ENCODE measurements at regions not wholly inside any gene's neighbourhood (a gene's known extent, or its start where the extent isn't known, plus 50 kb on each side); places are given as distances from the start of the nearest gene placed in this dataset.

DNA sequence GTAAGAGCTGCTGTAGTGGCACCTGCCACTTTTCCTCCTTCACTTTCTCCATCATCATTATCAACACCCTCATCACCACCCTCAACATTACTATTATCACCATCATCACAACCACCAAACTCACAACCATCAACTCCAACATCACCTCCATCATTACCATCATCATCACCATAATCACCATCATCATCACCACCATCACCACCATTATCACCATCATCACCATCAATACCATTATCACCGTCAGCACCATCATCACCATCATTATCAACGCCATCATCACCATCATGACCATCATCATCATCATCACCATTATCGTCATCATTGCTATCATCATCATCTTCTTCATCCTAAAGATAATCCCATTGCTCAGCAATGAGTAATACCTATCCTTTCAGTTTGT lies 255.8 kb downstream of the CYRIA start:
- TF ChIP-seq ZBTB8A (tag by site-specific recombination; IDR thresholded peaks at IDR 0.05) (no peak), TSHZ1 (tag by site-specific recombination; IDR thresholded peaks at IDR 0.05; ENCODE audit: borderline replicate concordance) (no peak), KLF1 (tag by site-specific recombination; IDR thresholded peaks at IDR 0.05) (no peak), ZNF274 (IDR thresholded peaks at IDR 0.05; ENCODE audit: low read length) (no peak), ZNF274 (tag by site-specific recombination; IDR thresholded peaks at IDR 0.05; ENCODE audit: borderline replicate concordance) (no peak), ZNF629 (tag by site-specific recombination; IDR thresholded peaks at IDR 0.05) (no peak), BCL11A (tag by site-specific recombination; IDR thresholded peaks at IDR 0.05; ENCODE audit: low read depth) (no peak), ZBTB21 (tag by site-specific recombination; IDR thresholded peaks at IDR 0.05) (no peak), MEIS1 (CRISPR knock-in tag; IDR thresholded peaks at IDR 0.05; ENCODE audit: borderline replicate concordance) (no peak), RBAK (tag by site-specific recombination; IDR thresholded peaks at IDR 0.05) (no peak), ZNF76 (tag by site-specific recombination; IDR thresholded peaks at IDR 0.05; ENCODE audit: borderline replicate concordance, low read depth) (no peak), REST (tag by site-specific recombination; IDR thresholded peaks at IDR 0.05) (no peak), ZNF10 (tag by site-specific recombination; IDR thresholded peaks at IDR 0.05) (no peak)
- TF ChIP-seq, protein P1, sequence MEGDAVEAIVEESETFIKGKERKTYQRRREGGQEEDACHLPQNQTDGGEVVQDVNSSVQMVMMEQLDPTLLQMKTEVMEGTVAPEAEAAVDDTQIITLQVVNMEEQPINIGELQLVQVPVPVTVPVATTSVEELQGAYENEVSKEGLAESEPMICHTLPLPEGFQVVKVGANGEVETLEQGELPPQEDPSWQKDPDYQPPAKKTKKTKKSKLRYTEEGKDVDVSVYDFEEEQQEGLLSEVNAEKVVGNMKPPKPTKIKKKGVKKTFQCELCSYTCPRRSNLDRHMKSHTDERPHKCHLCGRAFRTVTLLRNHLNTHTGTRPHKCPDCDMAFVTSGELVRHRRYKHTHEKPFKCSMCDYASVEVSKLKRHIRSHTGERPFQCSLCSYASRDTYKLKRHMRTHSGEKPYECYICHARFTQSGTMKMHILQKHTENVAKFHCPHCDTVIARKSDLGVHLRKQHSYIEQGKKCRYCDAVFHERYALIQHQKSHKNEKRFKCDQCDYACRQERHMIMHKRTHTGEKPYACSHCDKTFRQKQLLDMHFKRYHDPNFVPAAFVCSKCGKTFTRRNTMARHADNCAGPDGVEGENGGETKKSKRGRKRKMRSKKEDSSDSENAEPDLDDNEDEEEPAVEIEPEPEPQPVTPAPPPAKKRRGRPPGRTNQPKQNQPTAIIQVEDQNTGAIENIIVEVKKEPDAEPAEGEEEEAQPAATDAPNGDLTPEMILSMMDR (tag by site-specific recombination; IDR thresholded peaks at IDR 0.05) = no peak
- TF ChIP-seq, protein P2, sequence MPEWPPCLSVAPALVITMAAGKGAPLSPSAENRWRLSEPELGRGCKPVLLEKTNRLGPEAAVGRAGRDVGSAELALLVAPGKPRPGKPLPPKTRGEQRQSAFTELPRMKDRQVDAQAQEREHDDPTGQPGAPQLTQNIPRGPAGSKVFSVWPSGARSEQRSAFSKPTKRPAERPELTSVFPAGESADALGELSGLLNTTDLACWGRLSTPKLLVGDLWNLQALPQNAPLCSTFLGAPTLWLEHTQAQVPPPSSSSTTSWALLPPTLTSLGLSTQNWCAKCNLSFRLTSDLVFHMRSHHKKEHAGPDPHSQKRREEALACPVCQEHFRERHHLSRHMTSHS (tag by site-specific recombination; IDR thresholded peaks at IDR 0.05) = no peak
